Cerebellar cortex (tissue), 1 donor: ENCODE measurements at regions not wholly inside any gene's neighbourhood (a gene's known extent, or its start where the extent isn't known, plus 50 kb on each side); places are given as distances from the start of the nearest gene placed in this dataset.
"Not testable (repeated sequence)": the region's sequence is repeated elsewhere in the genome, so short reads cannot be mapped to it uniquely, and the experiment has no call there.

ENCODE experiments used
- DNase-seq: peaks from one replicate; pipeline ENCODE4 v3.0.0-alpha.2; 2015; ENCODE audit warnings: low spot score

DNA sequence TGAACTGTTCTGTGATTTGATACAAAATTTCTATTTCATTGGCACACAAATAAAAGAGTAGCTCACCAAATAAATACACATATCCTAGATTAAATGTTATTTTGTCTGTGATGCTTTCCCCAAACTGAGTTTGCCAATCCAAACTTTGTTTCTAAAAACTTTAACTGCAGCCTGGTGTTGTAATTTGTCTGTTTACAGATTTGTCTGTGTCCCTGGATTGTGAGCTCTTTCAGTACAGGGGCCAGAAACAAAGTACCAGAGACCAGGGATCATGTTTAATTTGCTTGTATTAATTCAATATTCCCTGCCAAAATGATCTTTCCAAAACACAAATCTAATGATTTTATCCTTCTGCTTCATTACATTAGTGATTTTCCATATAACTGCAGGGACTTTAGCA is 1044.6 kb upstream of the GJE1 start:
- DNase-seq, result no peak

DNA sequence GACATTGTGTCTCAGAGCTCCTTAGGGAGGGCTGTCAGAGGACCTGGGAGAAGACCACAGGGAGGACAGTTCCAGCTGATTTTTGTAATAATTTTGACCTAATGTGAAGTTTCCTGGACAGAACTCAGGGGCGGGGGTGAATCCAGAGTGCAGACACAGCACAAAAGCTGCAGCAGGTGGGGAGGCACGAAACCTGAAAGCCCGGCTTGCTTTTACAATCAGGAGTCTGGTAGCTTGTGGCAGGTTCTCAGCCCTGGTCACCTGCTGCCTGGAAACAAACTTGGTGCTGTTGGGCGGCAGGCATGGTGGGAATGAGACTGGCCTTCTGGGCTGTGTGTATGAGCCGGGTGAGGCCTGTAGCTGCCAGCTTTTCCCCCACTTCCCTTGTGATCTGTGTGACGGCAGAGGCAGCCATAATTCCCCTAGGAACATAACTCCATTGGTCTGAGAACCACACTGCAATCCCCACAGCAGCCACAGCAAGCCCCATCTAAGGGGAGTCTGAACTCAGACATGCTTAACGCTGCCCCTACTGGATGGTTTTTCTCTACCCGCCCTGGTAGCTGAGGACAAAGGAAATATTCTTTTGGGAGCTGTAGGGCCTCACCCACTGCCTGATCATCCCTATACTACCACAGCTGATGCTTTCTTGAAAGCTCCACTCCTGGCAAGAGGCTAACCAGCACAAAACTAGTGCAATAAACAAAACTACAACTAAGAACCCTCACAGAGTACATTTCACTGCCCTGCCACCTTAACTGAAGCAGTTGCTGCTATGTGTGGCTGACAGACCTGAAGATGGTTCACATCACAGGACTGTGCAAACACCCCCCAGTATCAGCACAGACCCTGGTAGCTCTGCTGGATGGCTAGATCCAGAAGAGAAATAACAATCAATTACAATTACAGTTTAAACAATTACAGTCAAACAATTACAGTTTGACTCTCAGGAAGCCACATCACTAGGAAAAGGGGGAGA is 1055.1 kb upstream of the GJE1 start:
- peak; percentile 6 for DNase-seq

DNA sequence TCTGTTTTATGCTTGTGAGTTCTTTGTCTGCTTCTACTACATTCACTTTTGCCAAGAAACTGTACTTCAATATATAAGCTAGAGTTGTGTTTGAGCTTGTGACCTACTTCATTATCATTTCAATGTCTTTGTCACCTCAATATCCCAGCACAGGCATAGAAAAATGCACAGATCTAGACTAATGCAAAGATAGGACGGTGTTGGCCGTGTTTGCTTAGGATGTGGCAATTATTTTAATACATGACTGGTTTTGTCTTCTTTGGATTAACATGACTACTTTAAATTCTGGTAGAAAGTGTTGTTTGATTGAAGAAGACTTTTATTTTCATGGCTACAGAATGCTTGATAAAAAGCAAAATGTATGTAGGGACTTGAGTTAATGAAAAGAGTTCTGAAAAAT is 1075.0 kb upstream of the GJE1 start:
- DNase-seq, result no peak

DNA sequence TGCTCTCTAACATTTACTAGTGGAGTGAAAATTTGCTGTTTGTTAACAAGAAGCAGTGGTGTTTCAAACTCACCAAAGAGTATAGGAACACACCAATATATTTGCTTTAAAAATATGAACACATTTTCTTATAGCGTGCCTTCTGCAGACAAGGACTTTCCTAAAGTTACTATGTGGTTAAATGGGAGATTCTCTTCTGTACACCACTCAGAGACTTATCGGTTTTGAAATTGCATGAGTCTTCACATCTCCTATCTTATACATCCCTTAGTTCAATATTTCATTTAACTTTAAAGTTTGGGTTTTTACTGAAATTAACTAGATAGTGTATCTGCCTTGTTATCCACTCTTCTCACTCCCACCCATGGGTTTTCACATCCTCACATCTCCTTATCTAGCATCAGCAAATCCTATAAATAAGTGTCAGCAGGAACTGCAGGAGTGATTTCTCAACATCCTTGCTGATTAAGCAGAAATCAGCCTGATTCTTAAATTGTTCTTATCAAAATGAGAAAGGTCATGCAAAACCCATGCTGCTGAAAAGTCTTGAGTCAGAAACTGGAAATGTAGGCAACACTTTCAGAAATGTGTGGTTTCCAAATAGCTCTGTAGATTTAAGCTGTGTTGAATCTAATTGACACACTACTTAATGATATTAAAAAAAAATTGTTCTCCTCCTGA is 1075.6 kb upstream of the GJE1 start:
- no peak for DNase-seq

DNA sequence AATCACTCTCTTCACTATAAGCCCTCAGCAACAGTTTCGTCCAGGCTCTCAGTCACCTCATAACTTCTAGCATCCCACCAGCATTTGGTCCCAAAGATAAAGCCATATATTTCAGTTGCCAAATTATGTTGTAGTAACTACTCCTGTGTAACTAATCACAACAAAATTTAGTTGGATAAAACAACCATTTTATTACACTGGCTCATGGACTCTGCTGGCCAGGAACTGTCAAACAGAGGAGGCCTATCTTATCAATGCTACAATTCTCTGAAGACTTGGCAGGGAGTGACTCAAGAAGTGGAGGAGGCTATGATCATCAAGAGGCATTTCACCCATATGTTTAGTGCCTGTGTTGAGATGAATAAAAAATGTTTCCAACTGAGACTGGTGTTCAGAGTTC is 1082.3 kb upstream of the GJE1 start:
- DNase-seq, result no peak

DNA sequence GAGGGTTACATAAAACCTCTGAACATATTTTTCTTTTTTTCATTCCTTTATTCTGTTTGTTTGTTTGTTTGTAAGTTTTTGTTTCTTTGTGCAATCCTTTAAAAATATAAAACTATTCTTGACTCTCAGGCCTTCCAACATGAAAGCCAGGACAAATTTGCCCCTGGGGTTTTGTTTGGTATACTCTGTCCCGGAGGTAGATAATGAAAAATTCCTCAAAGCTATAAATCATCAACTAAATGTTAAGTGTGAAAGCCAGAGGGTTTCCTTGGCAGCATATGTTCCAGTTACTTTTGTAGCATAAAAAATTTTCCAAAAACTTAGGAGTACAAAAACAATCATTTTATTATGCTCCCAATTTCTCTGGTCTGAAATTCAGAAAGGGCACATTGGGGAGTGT is 1084.3 kb upstream of the GJE1 start:
- DNase-seq, result no peak

DNA sequence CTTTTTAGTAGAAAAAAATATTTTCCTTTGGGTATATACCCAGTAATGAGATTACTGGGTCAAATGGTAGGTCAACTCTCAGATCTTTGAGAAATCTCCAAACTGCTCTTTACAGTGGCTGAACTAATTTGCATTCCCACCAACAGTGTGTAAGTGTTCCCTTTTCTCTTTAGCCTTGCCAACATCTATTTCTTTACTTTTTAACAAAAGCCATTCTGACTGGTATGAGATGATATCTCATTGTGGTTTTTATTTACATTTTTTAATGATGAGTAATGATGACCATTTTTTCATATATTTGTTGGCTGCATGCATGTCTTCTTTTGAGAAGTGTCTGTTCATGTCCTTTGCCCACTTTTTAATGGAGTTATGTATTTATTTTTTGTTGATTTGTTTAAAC is 1086.2 kb upstream of the GJE1 start:
- not testable (repeated sequence) for DNase-seq

DNA sequence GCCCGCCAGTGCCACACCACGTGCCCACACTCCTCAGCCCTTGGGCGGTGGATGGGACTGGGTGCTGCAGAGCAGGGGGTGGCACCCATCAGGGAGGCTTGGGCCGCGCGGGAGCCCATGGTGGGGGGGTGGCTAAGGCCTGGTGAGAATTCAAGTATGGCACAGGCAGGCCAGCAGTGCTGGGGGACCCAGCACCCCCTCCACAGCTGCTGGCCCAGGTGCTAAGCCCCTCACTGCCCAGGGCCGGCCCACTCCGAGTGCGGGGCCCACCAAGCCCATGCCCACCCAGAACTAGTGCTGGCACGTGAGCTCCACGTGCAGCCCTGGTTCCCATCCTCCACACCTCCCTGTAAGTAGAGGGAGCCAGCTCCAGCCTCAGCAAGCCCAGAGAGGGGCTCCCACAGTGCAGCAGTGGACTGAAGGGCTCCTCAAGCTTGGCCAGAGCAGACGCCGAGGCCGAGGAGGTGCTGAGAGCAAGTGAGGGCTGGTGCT is 1091.1 kb upstream of the GJE1 start:
- no peak for DNase-seq

DNA sequence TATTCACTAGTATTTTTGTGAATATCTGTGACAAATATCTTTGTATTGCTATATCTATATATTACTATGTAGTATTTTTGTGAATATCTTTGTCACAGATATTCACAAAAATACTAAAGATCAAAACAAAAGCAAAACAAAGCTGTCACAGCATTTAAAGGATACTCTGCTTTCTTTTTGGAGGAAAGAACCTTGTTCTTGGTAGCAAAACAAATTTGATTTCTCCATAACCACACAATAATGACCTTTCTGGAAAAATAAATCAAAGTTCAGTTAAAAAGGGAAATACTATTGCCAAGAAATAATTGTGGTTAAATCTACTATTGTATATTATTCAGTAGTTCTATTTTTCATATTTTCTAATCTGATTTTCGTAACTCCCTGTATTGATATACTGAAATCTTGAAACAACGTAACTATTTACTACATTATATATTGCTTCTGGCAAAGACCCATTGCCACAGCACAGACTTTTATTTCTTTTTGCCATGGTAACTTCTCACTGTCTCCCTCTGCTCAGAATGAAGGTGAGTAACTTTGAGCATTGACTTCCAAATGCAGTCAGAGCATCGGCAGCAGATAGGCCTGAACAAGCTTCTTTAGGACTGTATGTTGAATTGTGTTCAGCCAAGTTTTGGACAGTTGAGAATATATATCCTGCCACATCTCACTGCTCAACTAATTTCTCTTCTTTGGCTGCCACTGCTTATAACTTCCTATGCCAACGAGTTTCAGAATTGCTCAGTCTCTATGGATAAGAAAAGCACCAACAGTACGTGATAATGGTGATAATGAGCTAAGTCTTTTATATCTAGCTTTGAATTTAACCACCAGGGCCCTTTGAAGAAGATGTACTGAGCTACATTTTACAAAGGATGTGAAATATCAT is 1097.2 kb upstream of the GJE1 start:
- DNase-seq, result no peak

DNA sequence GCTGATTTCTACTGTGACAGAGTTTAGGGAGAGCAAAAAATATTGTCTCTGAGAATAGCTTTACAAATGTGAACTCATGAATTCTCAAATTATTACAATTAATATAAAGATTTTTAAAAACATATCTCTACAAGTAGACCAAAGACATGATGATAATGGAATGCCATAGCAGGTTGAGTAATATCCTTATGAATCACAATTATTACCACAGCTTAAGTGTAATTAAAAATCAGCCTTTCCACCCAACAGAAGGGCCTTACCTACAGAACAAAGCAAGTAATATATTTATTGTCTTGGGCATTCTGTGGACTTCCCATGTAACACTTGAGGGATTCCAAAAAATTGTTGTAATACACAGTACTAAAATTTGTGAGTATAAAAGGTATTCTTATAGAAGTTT is 1099.6 kb upstream of the GJE1 start:
- DNase-seq, result no peak

DNA sequence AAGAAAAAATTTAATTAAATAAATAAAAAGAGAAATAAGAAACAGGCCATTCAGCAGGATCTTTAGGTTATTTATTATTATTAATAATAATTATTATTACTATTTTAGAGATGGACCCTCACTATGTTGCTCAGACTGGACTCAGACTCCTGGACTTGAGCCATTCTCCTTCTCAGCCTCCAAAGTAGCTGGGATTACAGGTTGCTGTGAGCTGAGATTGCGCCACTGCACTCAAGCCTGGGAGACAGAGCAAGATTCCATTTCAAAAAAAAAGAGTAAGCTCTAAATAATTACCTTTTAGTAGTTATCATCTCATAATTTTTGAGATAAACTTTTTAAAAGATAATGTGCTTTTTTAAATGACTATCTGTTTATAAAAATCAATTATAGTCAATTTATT is 1102.8 kb upstream of the GJE1 start:
- no peak for DNase-seq

DNA sequence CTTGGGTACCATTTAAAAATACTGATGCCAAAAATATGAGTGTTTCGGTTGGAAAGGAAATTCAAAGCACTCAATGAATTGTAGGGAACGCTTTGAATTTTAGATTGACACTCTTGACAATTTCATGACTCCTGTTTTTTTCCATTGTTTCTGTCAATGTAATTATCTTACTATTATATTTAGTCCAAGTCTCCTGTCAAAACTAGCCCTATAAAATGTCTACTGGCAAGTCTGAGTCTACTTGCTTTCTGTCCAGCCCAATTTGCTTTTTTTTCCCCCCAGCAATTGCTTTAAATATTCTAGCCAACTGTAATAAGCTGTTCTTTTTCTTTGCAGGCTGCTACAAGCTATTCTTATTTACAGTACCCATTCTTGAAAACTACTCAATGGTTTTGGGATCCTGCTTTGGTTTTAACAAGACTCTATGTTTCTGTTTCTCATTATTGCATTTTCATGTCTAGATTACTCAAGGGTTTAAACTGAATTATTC is 1103.9 kb upstream of the GJE1 start:
- DNase-seq, result no peak

DNA sequence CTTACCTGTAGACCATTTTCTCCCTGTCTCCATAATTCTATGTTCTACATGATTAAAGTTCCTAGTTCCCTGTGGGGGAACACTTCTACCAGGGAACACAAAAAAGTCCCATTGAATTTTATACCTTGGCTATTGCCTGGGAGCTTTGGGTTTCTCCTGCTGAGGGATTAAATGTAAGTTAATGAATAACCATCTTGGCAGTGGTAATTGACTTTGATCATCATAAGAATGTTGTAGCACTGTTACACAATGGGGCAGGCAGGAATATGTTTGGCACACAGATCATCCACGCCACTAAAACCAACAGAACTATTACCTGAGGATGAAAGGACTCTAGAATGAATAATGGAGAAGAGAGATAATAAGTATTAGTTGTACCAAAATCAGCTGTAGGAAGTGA is 1106.2 kb upstream of the GJE1 start:
- no peak for DNase-seq

DNA sequence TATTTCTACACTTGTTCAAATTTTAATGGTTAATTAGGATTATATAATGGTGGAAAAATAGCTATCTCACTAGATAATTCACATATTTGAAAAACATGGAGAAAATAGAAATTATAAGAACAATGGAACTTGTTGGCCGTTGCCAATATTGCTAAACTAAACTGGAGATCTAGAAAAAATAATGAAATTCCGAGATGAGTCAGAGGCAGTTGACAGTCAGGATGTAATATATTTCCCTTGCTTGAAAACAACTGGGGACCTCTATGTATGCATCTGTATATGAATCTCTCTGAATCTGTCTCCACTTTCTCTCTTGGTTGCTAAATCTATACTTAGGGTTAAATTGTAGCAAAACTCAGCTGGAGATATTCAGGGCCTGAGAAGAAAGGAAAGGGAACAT is 1108.2 kb upstream of the GJE1 start:
- no peak for DNase-seq

DNA sequence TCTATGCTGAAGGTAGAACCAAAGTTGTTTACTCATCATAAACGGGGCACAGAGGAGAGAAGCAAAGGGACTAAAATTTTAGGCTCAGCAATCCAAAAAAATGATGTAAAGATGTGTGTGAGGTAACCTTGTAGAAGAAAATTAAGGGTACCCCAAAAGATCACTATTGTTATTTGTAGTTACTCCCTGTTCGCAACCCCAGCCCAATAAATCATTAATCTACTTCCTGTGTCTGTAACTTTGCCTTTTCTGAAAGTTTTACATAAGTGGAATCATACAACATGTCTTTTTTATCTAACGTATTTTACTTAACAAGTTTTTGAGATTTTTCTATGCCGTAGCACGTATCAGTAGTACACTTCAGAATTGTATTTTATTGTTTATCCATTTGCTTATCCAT is 1114.8 kb upstream of the GJE1 start:
- no peak for DNase-seq

DNA sequence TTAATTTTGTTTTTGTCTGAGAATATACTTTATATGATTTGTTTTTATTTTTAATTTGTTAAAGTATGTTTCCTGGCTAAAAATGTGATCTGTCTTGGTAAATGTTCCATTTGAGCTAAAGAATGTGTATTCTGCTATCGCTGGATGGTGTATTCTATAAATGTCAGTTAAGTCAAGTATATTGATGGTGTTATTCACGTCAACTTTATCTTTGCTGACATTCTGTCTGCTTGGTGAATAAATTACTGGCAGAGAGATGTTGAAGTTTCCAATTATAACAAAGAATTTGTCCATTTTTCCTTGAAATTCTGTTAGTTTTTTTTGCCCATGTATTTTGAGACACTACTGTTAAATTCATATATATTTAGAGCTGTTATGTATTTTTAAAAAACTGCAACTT is 1131.8 kb upstream of the GJE1 start:
- DNase-seq, result no peak

DNA sequence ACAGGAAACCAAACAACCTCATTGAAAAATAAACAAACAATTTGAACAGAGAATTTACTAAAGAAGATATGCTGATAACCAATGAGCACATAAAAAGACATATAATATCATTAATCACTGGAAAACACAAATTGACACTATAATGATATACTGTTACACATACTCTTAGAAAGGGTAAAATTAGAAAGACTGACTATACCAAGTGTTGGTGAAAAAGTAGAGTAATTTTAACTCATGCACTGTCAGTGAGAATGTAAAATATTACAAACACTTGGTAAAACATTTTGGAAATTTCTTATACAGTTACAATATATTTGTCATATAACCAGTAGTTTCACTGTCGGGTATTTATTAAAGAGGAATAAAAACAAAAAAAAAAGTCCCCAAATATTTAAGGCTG is 1139.2 kb upstream of the GJE1 start:
- no peak for DNase-seq

DNA sequence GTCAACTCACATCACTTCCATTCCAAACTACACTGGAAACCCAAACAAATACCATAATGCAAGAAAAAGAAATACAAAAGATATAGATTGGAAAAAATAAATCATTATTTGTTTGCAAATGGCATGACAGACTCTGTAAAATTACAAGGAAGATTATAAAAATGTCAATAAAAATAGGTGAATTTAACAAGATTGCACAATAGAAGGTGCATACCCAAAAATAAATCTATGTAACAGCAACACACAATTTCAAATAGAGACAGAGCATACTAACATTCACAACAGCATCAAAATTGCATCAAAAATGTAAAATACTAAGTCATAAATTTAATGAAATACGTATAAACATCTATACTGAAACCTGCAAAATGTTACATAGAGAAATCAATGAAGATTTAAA is 1140.0 kb upstream of the GJE1 start:
- no peak for DNase-seq

DNA sequence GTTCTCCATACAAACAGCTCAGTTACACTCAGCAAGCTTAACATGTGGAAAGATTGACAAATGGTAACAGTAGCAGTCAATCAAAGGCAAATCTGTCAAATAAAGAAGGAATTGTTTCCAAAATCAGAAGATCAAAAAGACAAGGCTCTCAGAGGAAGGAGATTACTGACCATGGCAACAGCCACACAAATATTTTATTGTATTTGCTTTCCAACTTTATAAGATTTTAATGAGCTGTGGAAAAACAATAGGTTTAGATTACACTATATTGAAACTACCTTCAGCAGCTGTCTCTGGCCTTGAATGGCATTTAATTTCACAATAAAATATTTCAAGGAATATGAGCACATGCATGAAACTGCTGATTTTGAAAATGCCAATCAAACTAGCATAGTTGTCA is 1143.9 kb upstream of the GJE1 start:
- no peak for DNase-seq

DNA sequence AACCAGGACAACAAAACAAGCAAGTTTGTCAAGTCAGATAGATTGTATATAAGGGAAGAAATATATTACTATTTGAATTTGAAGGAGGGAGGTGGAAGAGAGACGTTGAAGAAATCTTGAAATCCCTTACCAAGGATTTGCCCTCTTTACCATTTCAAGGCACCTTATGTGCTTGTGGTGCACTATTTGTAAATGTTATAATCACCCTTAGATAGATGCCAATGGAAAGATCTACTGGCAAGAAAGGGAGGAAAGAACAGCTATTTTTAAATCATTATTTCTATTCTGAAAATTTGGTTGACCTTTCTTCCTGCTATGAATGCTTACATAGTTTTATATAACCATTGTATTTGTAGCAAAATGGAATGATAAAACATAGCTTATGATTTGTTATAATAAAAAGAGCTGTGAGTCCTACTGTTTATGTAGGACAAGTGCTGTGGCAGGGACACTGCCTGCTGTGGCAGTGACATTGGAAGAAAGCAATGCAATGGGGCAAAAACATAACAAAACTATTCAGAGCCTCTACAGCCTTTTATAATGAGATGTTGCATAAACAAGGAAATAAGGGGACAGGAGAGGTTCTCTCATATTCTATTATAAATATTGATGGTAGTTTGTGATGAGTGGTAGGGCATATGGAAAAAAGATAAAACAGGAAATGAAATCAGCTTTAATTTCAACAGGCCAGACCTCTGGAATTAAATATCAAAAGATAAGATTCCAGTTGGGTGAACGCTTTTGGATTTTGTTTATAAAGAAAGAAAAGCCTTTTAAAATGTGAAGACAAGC is 1145.2 kb upstream of the GJE1 start:
- DNase-seq, result no peak

DNA sequence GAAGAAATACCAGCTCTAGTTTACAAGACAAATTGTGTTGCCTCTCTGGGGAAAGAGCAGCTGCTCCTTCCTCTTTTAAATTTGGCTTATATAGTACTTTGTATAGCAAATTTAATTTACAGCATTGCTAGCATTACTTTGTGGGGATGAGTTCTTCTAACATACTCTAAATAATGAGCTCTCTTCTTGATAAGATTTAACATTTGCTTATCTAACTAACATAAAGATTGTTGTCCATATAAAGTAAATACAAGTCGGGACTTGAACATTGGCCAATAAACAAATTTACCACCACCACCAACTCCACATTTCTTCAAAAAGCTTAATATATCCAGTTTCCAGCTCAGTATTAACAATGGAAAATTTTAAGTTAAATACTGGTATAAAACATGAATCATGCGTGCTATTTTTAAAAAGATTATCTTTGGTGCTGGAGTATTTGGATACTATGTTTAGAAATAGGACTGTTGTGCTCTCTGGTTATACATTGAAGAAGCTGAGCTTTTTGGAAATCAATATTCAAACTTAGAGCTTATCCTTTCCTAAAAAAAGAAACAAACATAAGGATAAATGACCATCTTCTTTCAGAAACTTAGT is 1146.9 kb upstream of the GJE1 start:
- no peak for DNase-seq
